ENCODE measurements at regions not wholly inside any gene's neighbourhood (a gene's known extent, or its start where the extent isn't known, plus 50 kb on each side); places are given as distances from the start of the nearest gene placed in this dataset.
"Not testable (repeated sequence)": the region's sequence is repeated elsewhere in the genome, so short reads cannot be mapped to it uniquely, and the experiment has no call there.

- no peak for DNase-seq
Observed at GRCh38 chr1:43108080-43108479, 64.0 kb downstream of the EBNA1BP2 start.

- no peak for DNase-seq
Observed at GRCh38 chr1:43107664-43108063, 64.4 kb downstream of the EBNA1BP2 start.

- no peak for DNase-seq
Observed at GRCh38 chr1:43104027-43104763, 67.9 kb downstream of the EBNA1BP2 start.

- DNase-seq: no peak
Observed at GRCh38 chr1:43101061-43101460, 71.0 kb downstream of the EBNA1BP2 start.

GRCh38 chr1:43098200-43098599, 73.9 kb downstream of the EBNA1BP2 start:
- DNase-seq: no peak

GRCh38 chr1:43096528-43096927, 75.6 kb downstream of the EBNA1BP2 start:
- not testable (repeated sequence) for DNase-seq

GRCh38 chr1:43090812-43091211, 81.3 kb downstream of the EBNA1BP2 start:
- DNase-seq: not testable (repeated sequence)

- not testable (repeated sequence) for DNase-seq
Observed at GRCh38 chr1:43090157-43090556, 81.9 kb downstream of the EBNA1BP2 start.

GRCh38 chr1:43083375-43083891, 88.7 kb downstream of the EBNA1BP2 start:
- no peak for DNase-seq

- no peak for DNase-seq
Observed at GRCh38 chr1:43082740-43083139, 89.3 kb downstream of the EBNA1BP2 start.

- no peak for DNase-seq
Observed at GRCh38 chr1:43077273-43077672, 94.8 kb downstream of the EBNA1BP2 start.

- no peak for DNase-seq
Observed at GRCh38 chr1:43074709-43075108, 97.4 kb downstream of the EBNA1BP2 start.

- DNase-seq: peak; percentile 19
Observed at GRCh38 chr1:43074244-43074643, 97.8 kb downstream of the EBNA1BP2 start.

- peak; percentile 85 for DNase-seq
Observed at GRCh38 chr1:43073490-43074230, 98.4 kb downstream of the EBNA1BP2 start.

- DNase-seq: no peak
Observed at GRCh38 chr1:43072314-43072713, 99.8 kb downstream of the EBNA1BP2 start.

GRCh38 chr1:43071241-43071640, 100.8 kb downstream of the EBNA1BP2 start:
- DNase-seq: no peak

- no peak for DNase-seq
Observed at GRCh38 chr1:43069461-43070050, 102.5 kb downstream of the EBNA1BP2 start.

GRCh38 chr1:43068911-43069310, 103.2 kb downstream of the EBNA1BP2 start:
- DNase-seq: no peak

GRCh38 chr1:43067977-43068751, 103.9 kb downstream of the EBNA1BP2 start:
- peak; percentile 19 for DNase-seq

- no peak for DNase-seq
Observed at GRCh38 chr1:43067233-43067745, 104.8 kb downstream of the EBNA1BP2 start.

- DNase-seq: no peak
Observed at GRCh38 chr1:43066578-43066977, 105.5 kb downstream of the EBNA1BP2 start.

GRCh38 chr1:43065616-43066399, 106.3 kb downstream of the EBNA1BP2 start:
- DNase-seq: no peak

All from dermis blood vessel endothelial cell (primary cell).